H9 (cell line): ENCODE measurements at regions not wholly inside any gene's neighbourhood (a gene's known extent, or its start where the extent isn't known, plus 50 kb on each side); places are given as distances from the start of the nearest gene placed in this dataset.

ENCODE experiments used
- DNase-seq: peaks from one replicate; pipeline ENCODE4 v3.0.0-alpha.2; 2017
- H2AFZ ChIP-seq: one replicate; pipeline ENCODE4 v1.6.1; 2013; ENCODE audit warnings: mild to moderate bottlenecking, low read length, control low read depth, moderate library complexity
- H2AK5ac ChIP-seq: 2 replicates; pipeline ENCODE4 v1.6.1; 2013; ENCODE audit warnings: low read length, control low read depth, mixed read lengths; ENCODE audit not compliant: insufficient read length
- H2BK120ac ChIP-seq: one replicate; pipeline ENCODE4 v1.6.1; 2013; ENCODE audit warnings: low read depth, mild to moderate bottlenecking, low read length, control low read depth, inconsistent platforms; ENCODE audit not compliant: poor library complexity, severe bottlenecking
- H2BK12ac ChIP-seq: 2 replicates; pipeline ENCODE4 v1.6.1; 2013; ENCODE audit warnings: low read length, control low read depth, mixed read lengths, low read depth; ENCODE audit not compliant: insufficient read length
- H2BK15ac ChIP-seq: 2 replicates; pipeline ENCODE4 v1.6.1; 2013; ENCODE audit warnings: low read depth, low read length, control low read depth
- H2BK20ac ChIP-seq: one replicate; pipeline ENCODE4 v1.6.1; 2013; ENCODE audit warnings: low read depth, mild to moderate bottlenecking, low read length, control low read depth, inconsistent platforms; ENCODE audit not compliant: poor library complexity, severe bottlenecking
- H2BK5ac ChIP-seq: 2 replicates; pipeline ENCODE4 v1.6.1; 2013; ENCODE audit warnings: low read length, control low read depth, mixed read lengths; ENCODE audit not compliant: insufficient read length
- H3K14ac ChIP-seq: 2 replicates; pipeline ENCODE4 v1.6.1; 2013; ENCODE audit warnings: low read length, control low read depth; ENCODE audit not compliant: insufficient read depth
- H3K18ac ChIP-seq: 2 replicates; pipeline ENCODE4 v1.6.1; 2013; ENCODE audit warnings: low read depth, mild to moderate bottlenecking, mixed read lengths, low read length, control low read depth; ENCODE audit not compliant: insufficient read length
- H3K23ac ChIP-seq: 2 replicates; pipeline ENCODE4 v1.6.1; 2013; ENCODE audit warnings: low read length, control low read depth, mixed read lengths, low read depth; ENCODE audit not compliant: insufficient read length
- H3K23me2 ChIP-seq: 2 replicates; pipeline ENCODE4 v1.6.1; 2013; ENCODE audit warnings: low read depth, mild to moderate bottlenecking, mixed read lengths, low read length, control low read depth; ENCODE audit not compliant: insufficient read length, poor library complexity, severe bottlenecking
- H3K27ac ChIP-seq: 2 replicates; pipeline ENCODE4 v1.5.1; 2013; ENCODE audit warnings: low read length, control low read depth, mixed read lengths, low read depth; ENCODE audit not compliant: insufficient read length
- H3K27me3 ChIP-seq: 2 replicates; pipeline ENCODE4 v1.6.1; 2013; ENCODE audit warnings: low read length, control low read depth, inconsistent platforms; ENCODE audit not compliant: insufficient read depth
- H3K4ac ChIP-seq: 2 replicates; pipeline ENCODE4 v1.6.1; 2013; ENCODE audit warnings: low read depth, mild to moderate bottlenecking, control low read depth, inconsistent platforms, low read length, moderate library complexity
- H3K4me1 ChIP-seq: 2 replicates; pipeline ENCODE4 v1.6.1; 2013; ENCODE audit warnings: low read length, control low read depth, inconsistent platforms; ENCODE audit not compliant: insufficient read depth
- H3K4me2 ChIP-seq: 2 replicates; pipeline ENCODE4 v1.6.1; 2013; ENCODE audit warnings: low read length, control low read depth, mixed read lengths; ENCODE audit not compliant: insufficient read length, insufficient read depth
- H3K56ac ChIP-seq: 2 replicates; pipeline ENCODE4 v1.6.1; 2013; ENCODE audit warnings: low read depth, mild to moderate bottlenecking, mixed read lengths, low read length, control low read depth; ENCODE audit not compliant: insufficient read length
- H3K79me1 ChIP-seq: 2 replicates; pipeline ENCODE4 v1.6.1; 2013; ENCODE audit warnings: low read depth, mild to moderate bottlenecking, moderate library complexity, low read length, control low read depth, inconsistent platforms; ENCODE audit not compliant: insufficient read depth, poor library complexity, severe bottlenecking
- H3K79me2 ChIP-seq: 2 replicates; pipeline ENCODE4 v1.6.1; 2013; ENCODE audit warnings: low read length, control low read depth, inconsistent platforms; ENCODE audit not compliant: insufficient read depth
- H3K9ac ChIP-seq: 2 replicates; pipeline ENCODE4 v1.6.1; 2013; ENCODE audit warnings: low read length, control low read depth, mixed read lengths; ENCODE audit not compliant: insufficient read length; ENCODE audit errors: extremely low read depth
- H3K9me3 ChIP-seq: one replicate; pipeline ENCODE4 v1.6.1; 2013; ENCODE audit warnings: low read depth, low read length, inconsistent platforms; ENCODE audit not compliant: control insufficient read depth
- H3T11ph ChIP-seq: one replicate; pipeline ENCODE4 v1.6.1; 2013; ENCODE audit warnings: mild to moderate bottlenecking, low read length, control low read depth, inconsistent platforms
- H4K20me1 ChIP-seq: one replicate; pipeline ENCODE4 v1.6.1; 2013; ENCODE audit not compliant: control insufficient read depth, insufficient read length, insufficient read depth
- H4K5ac ChIP-seq: 2 replicates; pipeline ENCODE4 v1.6.1; 2013; ENCODE audit warnings: low read depth, mild to moderate bottlenecking, mixed read lengths, low read length, control low read depth; ENCODE audit not compliant: insufficient read length
- H4K8ac ChIP-seq: replicated peaks from 2 replicates; pipeline ENCODE4 v1.6.1; 2013; ENCODE audit warnings: low read length, control low read depth, mixed read lengths, low read depth; ENCODE audit not compliant: insufficient read length
- H4K91ac ChIP-seq: 2 replicates; pipeline ENCODE4 v1.6.1; 2013; ENCODE audit warnings: low read depth, mild to moderate bottlenecking, moderate library complexity, mixed read lengths, low read length, control low read depth; ENCODE audit not compliant: insufficient read length
- H3K27ac Mint-ChIP-seq, 3 experiments: 2 replicates in 2 of 3; 3 replicates in 1 of 3; pipeline ENCODE4 v1.8.0; 2020 to 2021; ENCODE audit warnings: mixed read lengths in 3 of 3, mild to moderate bottlenecking in 1 of 3, moderate library complexity in 1 of 3
- H3K27me3 Mint-ChIP-seq: 2 replicates; pipeline ENCODE4 v1.8.0; 2021; ENCODE audit warnings: low read depth, mild to moderate bottlenecking, moderate library complexity, mixed read lengths
- H3K36me3 Mint-ChIP-seq, 3 experiments: 2 replicates in 2 of 3; 3 replicates in 1 of 3; pipeline ENCODE4 v1.8.0; 2020 to 2021; ENCODE audit warnings: low read depth in 3 of 3, mixed read lengths in 3 of 3; ENCODE audit not compliant: insufficient read depth in 1 of 3
- H3K4me1 Mint-ChIP-seq, 2 experiments: 2 replicates each; pipeline ENCODE4 v1.8.0; 2020; ENCODE audit warnings: mixed read lengths in 2 of 2
- H3K4me3 Mint-ChIP-seq, 2 experiments: 2 replicates in 1 of 2; 3 replicates in 1 of 2; pipeline ENCODE4 v1.8.0; 2020 to 2021; ENCODE audit warnings: mild to moderate bottlenecking in 2 of 2, mixed read lengths in 2 of 2, moderate library complexity in 1 of 2
- H3K9me3 Mint-ChIP-seq, 2 experiments: 2 replicates in 1 of 2; 3 replicates in 1 of 2; pipeline ENCODE4 v1.8.0; 2020; ENCODE audit warnings: mild to moderate bottlenecking in 2 of 2, mixed read lengths in 2 of 2, moderate library complexity in 1 of 2
- WGBS: extraction: QIAGEN DNeasy Blood & Tissue Kit; methylation state at CpG from one replicate; pipeline ENCODE4 v1.1.7; 2013; ENCODE audit warnings: missing lambda C conversion rate, low lambda C conversion rate, mixed read lengths; ENCODE audit not compliant: insufficient read length; ENCODE audit errors: extremely low coverage; 5-methylcytosine and 5-hydroxymethylcytosine counted together
- TF ChIP-seq, protein P1 (sequence below): fragments of 200-600 bp; sonication (generic); conservative IDR thresholded peaks from 3 replicates; pipeline ENCODE4 v1.8.0; 2021; ENCODE audit warnings: antibody characterized with exemption, mild to moderate bottlenecking

DNA sequence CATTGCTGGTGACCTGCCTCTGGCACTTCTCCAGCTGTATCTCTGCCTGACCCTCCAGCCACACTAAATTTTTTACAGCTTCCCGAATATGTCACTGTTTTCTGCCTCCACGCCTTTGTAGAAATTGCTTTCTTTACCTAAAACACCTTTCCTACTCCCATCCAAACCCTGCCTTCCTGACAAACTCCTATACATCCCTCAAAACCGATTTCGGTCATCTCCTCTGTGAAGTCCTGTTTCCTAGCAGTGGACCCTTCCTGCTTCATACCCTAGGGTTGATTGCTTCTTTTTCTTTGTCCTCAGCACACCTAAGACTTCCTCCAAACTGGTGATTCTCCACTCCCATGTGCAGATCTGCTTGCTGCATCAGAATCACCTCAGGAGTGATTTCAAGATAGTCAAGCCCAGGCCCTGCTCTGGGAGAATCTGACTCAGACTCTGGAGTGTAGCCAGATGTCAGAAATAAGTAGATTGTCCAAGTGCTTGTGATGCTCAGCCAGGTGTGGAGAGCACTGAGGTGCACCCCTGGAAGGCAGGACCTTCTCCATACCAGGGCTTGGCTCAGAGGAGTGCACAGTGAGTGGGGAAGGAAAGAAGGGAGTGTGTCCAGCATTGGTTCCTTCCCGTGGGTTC lies 184.2 kb downstream of the COPRS start:
- Histone ChIP-seq H3K14ac (no peak overlapping the region), H3K9ac (no peak overlapping the region), H3K4me1 (0 out of 2 replicates have a peak, but pooled peaks cover 2% of the 10 kb centered on the region), H4K8ac (no peak overlapping the region), H3K79me2 (no peaks in the 10 kb centered on the region), H4K91ac (no peak overlapping the region), H2BK120ac (no peak overlapping the region), H4K20me1 (no peaks in the 10 kb centered on the region), H3K23me2 (no peaks in the 10 kb centered on the region), H4K5ac (no peak overlapping the region), H2BK5ac (no peak overlapping the region), H3K18ac (no peak overlapping the region), H3K27me3 (no peaks in the 10 kb centered on the region), H3K9me3 (no peaks in the 10 kb centered on the region), H3K27ac (no peak overlapping the region), H2AK5ac (no peak overlapping the region), H2BK20ac (no peak overlapping the region), H3T11ph (no peak overlapping the region), H3K4ac (no peak overlapping the region), H3K4me2 (no peak overlapping the region), H2AFZ (no peak overlapping the region), H2BK15ac (no peak overlapping the region), H3K23ac (no peak overlapping the region), H3K56ac (no peak overlapping the region), H2BK12ac (no peak overlapping the region), H3K79me1 (no peaks in the 10 kb centered on the region)
- peaks cover 17 to 18% of the 10 kb centered on the region in 2 experiments; a peak in 3 of 5 replicates for H3K9me3 Mint-ChIP-seq
- 100% methylated on average over 2 of the region's 5 CpGs for WGBS
- H3K36me3 Mint-ChIP-seq: peaks cover 3 to 5% (median 3%) of the 10 kb centered on the region in 3 experiments; a peak in 3 of 7 replicates
- no peak for DNase-seq
- H3K4me3 Mint-ChIP-seq: no peak overlapping the region; a peak in 1 of 5 replicates
- H3K27me3 Mint-ChIP-seq: peaks cover 8% of the 10 kb centered on the region
- TF ChIP-seq, protein P1, sequence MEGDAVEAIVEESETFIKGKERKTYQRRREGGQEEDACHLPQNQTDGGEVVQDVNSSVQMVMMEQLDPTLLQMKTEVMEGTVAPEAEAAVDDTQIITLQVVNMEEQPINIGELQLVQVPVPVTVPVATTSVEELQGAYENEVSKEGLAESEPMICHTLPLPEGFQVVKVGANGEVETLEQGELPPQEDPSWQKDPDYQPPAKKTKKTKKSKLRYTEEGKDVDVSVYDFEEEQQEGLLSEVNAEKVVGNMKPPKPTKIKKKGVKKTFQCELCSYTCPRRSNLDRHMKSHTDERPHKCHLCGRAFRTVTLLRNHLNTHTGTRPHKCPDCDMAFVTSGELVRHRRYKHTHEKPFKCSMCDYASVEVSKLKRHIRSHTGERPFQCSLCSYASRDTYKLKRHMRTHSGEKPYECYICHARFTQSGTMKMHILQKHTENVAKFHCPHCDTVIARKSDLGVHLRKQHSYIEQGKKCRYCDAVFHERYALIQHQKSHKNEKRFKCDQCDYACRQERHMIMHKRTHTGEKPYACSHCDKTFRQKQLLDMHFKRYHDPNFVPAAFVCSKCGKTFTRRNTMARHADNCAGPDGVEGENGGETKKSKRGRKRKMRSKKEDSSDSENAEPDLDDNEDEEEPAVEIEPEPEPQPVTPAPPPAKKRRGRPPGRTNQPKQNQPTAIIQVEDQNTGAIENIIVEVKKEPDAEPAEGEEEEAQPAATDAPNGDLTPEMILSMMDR: no peak
- no peak overlapping the region for H3K27ac Mint-ChIP-seq
- 0 out of 4 replicates have a peak, but pooled peaks cover 0 to 4% of the 10 kb centered on the region in 2 experiments for H3K4me1 Mint-ChIP-seq
